Heart left ventricle (tissue), 16 donors: ENCODE measurements at regions not wholly inside any gene's neighbourhood (a gene's known extent, or its start where the extent isn't known, plus 50 kb on each side); places are given as distances from the start of the nearest gene placed in this dataset.

Experiments used
- ATAC-seq, 4 donors: fragments of 200-7000 bp; cut with Tn5 transposase; one replicate each; pipeline ENCODE4 v1.9.1; 2020 to 2022; ENCODE audit warnings: moderate library complexity in 4 of 4, mild to moderate bottlenecking in 3 of 4, moderate number of reproducible peaks in 1 of 4
- DNase-seq, 5 donors: peaks; one replicate each; pipeline ENCODE4 v3.0.0-alpha.2; 2020
- H3K27ac ChIP-seq, 12 donors: fragments of 200-600 bp; sonication (generic) in 4 of 12; one replicate each; pipeline versions ENCODE4 v1.5.0 to v1.8.0; 2016 to 2022; ENCODE audit warnings: mild to moderate bottlenecking in 2 of 12
- H3K27me3 ChIP-seq, 9 donors: fragments of 200-600 bp; sonication (generic) in 2 of 9; one replicate each; pipeline versions ENCODE4 v1.5.1 to v1.8.0; 2016 to 2022; ENCODE audit warnings: mild to moderate bottlenecking in 3 of 9
- H3K36me3 ChIP-seq, 9 donors: fragments of 200-600 bp; sonication (generic) in 2 of 9; one replicate each; pipeline versions ENCODE4 v1.5.0 to v1.8.0; 2018 to 2022; ENCODE audit warnings: mild to moderate bottlenecking in 2 of 9
- H3K4me1 ChIP-seq, 12 donors: fragments of 200-600 bp; sonication (generic) in 4 of 12; one replicate each; pipeline versions ENCODE4 v1.5.0 to v1.8.0; 2016 to 2022; ENCODE audit warnings: mild to moderate bottlenecking in 3 of 12
- H3K4me3 ChIP-seq, 12 donors: fragments of 200-600 bp; sonication (generic) in 4 of 12; one replicate each; pipeline versions ENCODE4 v1.5.0 to v1.8.0; 2017 to 2022; ENCODE audit warnings: mild to moderate bottlenecking in 9 of 12, moderate library complexity in 4 of 12
- H3K9me3 ChIP-seq, 12 donors: fragments of 200-600 bp; sonication (generic) in 4 of 12; one replicate each; pipeline versions ENCODE4 v1.5.0 to v1.8.0; 2016 to 2022; ENCODE audit warnings: mild to moderate bottlenecking in 1 of 12
- POLR2A ChIP-seq, 2 donors: fragments of 450-650 bp; IDR thresholded peaks; one replicate each; pipeline ENCODE4 v1.6.1; 2017; ENCODE audit warnings: antibody characterized with exemption in 2 of 2, mild to moderate bottlenecking in 2 of 2, moderate library complexity in 2 of 2
- WGBS, 4 donors: extraction: QIAGEN DNeasy Blood & Tissue Kit in 2 of 4; methylation state at CpG; one replicate each; pipeline versions ENCODE4 v1.1.5 to v1.1.7; 2013 to 2018; 5-methylcytosine and 5-hydroxymethylcytosine counted together
- intact Hi-C, 10 donors: fragments of 100-400 bp; cut with DNase I; formaldehyde crosslinking; loops; one replicate each; pipeline versions ENCODE4 v1.11.1 to v1.14.2; 2022
- TF ChIP-seq, protein P1 (sequence below), 12 donors: fragments of 200-600 bp; sonication (generic) in 4 of 12; IDR thresholded peaks; one replicate each; pipeline versions ENCODE4 v1.5.0 to v1.8.0; 2018 to 2022; ENCODE audit warnings: antibody characterized with exemption in 12 of 12, mild to moderate bottlenecking in 5 of 12
- donor health status: ischemic (EF 13 %, LVEDD 7.1; RV severe dilation, severe dysfunction).
- donor health status: healthy with polysubstance abuse.
- donor health status: DM: no; HTN: yes; CAD: no.
- donor health status: DM: no; HTN: no; CAD: no.
- donor health status: ischemic (EF 25% LVEDD 6.9; RV normal size, moderate dysfunction).
- donor health status: ischemic (EF 25% LVEDD 5.7; RV mildly dilated, moderate dysfunction).
- donor health status: healthy.
- donor health status: DM: yes; HTN: yes; CAD: no.
- donor health status: ischemic (EF 35%, LVEDD 5.7; RV mildly dilated, moderate dysfunction).
- donor health status: nonischemic (EF 11% LVEDD 7.7; RV severe dilation, severe dysfunction).
- donor health status: DM: yes; HTN: yes; CAD: no.
- donor health status: PGD.
- donor health status: ischemic (EF 29% LVEDD 5.4; RV normal size, mild dysfunction).
- donor health status: nonischemic (EF 23%, LVEDD 6.1; RV moderate dilation, normal function).

DNA sequence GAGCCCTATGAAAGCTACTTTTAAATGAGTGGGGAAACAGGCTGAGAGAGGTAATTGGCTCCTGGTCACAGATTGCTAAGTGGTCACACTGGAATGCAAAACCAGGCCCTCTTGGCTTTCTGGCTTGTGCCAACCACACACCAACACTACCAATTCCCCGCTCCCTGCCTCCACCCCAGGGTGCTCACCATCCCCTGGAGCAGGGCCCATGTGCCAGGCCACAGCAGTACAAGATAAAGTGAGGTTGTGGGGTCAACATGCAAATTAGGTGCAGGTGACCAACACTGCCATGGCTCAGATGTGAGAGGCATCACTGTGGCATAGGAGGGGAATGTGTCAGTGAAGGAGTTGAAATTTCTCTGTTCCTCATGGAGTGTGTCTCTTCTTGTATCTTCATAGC, 312.5 kb downstream of the MYCN start:
- no peak for TF ChIP-seq POLR2A (IDR thresholded peaks at IDR 0.05)
- TF ChIP-seq, protein P1, sequence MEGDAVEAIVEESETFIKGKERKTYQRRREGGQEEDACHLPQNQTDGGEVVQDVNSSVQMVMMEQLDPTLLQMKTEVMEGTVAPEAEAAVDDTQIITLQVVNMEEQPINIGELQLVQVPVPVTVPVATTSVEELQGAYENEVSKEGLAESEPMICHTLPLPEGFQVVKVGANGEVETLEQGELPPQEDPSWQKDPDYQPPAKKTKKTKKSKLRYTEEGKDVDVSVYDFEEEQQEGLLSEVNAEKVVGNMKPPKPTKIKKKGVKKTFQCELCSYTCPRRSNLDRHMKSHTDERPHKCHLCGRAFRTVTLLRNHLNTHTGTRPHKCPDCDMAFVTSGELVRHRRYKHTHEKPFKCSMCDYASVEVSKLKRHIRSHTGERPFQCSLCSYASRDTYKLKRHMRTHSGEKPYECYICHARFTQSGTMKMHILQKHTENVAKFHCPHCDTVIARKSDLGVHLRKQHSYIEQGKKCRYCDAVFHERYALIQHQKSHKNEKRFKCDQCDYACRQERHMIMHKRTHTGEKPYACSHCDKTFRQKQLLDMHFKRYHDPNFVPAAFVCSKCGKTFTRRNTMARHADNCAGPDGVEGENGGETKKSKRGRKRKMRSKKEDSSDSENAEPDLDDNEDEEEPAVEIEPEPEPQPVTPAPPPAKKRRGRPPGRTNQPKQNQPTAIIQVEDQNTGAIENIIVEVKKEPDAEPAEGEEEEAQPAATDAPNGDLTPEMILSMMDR (IDR thresholded peaks at IDR 0.05) = no peak
- H3K4me1 ChIP-seq = no peaks in the 10 kb centered on the region
- WGBS, 4 donors = 86 to 100% (median 94%) methylated on average over 1 of the region's 1 CpG
- ATAC-seq (no peak), DNase-seq (no peak)
- H3K4me3 ChIP-seq = no peak overlapping the region
- no peaks in the 10 kb centered on the region for H3K9me3 ChIP-seq
- no peaks in the 10 kb centered on the region for H3K36me3 ChIP-seq
- peaks cover 0 to 6% (median 0%) of the 10 kb centered on the region in 9 donors for H3K27me3 ChIP-seq
- no peak overlapping the region for H3K27ac ChIP-seq
- intact Hi-C loops = no loop called here

DNA sequence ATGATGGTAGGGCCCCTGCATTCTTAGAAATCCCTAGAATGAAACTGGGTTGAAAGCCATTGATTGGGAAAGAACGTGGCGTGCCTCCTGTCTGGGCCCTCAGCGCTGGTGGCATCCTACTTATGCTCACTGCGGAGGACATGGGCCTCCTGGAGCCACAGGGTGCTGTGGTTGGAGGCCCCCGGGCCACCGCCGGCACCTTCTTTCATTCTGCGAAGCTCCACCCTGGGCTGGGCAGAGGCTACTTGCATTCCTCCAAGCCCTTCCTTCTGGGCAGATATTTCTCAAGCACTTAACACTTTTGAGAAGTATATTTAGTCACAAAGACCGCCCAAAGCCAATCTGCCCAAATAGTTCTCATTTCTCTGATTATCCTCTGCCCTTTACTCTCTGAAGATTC, 311.9 kb downstream of the MYCN start:
- Histone ChIP-seq H3K27me3 (peaks cover 0 to 6% (median 0%) of the 10 kb centered on the region in 9 donors), H3K4me3 (no peak overlapping the region), H3K36me3 (no peaks in the 10 kb centered on the region), H3K9me3 (no peaks in the 10 kb centered on the region), H3K27ac (no peak overlapping the region), H3K4me1 (no peaks in the 10 kb centered on the region)
- intact Hi-C loops = no loop called here
- WGBS, 4 donors = 85 to 95% (median 87%) methylated on average over 9 of the region's 9 CpGs
- no peak for TF ChIP-seq POLR2A (IDR thresholded peaks at IDR 0.05)
- TF ChIP-seq, protein P1 (IDR thresholded peaks at IDR 0.05) = no peak
- ATAC-seq = no peak
- DNase-seq = no peak

DNA sequence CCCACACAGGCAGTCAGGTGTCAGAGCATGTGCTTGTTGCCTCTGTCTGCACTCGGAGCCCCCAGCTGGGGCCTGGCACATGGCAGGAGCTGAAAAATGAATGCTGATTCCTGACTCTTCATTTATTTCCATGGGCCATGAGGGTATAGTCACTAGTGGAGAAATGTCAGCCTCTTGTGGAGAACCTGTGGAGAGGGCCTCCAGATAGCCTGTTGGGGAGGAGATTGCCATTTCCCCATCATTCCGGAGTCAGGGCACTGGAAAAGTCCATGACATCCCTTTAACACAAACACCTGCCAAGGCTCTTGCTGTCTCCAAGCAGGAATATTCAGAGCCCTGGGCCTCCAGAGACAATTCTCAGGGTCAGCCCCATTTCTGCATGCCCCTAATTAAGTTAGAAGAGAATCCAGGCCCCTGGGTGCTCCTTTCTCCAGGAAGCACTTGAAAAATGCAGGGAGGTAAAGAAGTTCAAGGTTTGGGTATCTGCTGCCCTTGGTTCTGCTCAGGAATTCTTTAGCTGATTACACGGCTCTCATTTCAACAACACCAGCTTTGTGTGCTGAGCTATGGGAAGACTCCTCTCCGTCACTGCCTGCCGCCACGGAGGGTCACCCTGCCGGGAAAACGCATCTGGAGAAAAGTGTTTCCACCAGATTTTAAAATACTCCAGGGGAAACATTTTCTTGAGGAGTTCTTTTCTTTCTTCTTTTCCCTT, 311.3 kb downstream of the MYCN start:
- no peaks in the 10 kb centered on the region for H3K36me3 ChIP-seq
- 73 to 85% (median 75%) methylated on average over 8 of the region's 8 CpGs for WGBS, 4 donors
- H3K4me1 ChIP-seq = no peaks in the 10 kb centered on the region
- intact Hi-C loops = no loop called here
- ATAC-seq (no peak), DNase-seq (no peak)
- H3K9me3 ChIP-seq = no peaks in the 10 kb centered on the region
- peaks cover 0 to 6% (median 0%) of the 10 kb centered on the region in 9 donors for H3K27me3 ChIP-seq
- no peak overlapping the region for H3K27ac ChIP-seq
- no peak overlapping the region for H3K4me3 ChIP-seq
- TF ChIP-seq, protein P1 (IDR thresholded peaks at IDR 0.05) = no peak
- TF ChIP-seq POLR2A (IDR thresholded peaks at IDR 0.05) = no peak

DNA sequence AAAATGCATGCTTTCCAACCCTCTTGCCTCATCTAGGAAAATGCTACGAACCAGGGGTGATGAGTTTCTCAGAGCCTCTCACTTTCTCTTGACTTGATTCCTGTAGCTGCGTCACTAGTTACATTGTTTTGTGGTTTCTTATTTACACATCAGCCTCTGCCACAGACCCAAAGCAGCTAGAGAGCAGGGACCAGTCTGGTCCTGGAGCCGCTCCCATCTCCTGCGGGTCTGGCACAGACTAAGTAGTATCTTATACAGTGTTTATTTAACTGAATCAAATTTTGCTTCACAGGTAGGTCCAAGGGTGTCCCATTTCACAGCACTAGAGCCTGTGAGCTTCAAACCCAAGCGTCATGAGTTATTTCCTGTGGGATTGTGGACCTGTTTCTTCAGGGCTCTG, 310.5 kb downstream of the MYCN start:
- intact Hi-C loops = no loop called here

More for the DNA sequence above, 310.5 kb downstream of the MYCN start:
- TF ChIP-seq, protein P1 (IDR thresholded peaks at IDR 0.05) = no peak
- TF ChIP-seq POLR2A (IDR thresholded peaks at IDR 0.05) = no peak
- no peaks in the 10 kb centered on the region for H3K36me3 ChIP-seq
- peaks cover 0 to 6% (median 0%) of the 10 kb centered on the region in 9 donors for H3K27me3 ChIP-seq
- no peaks in the 10 kb centered on the region for H3K9me3 ChIP-seq
- ATAC-seq = no peak
- no peak overlapping the region for H3K4me3 ChIP-seq
- H3K27ac ChIP-seq = no peak overlapping the region
- no peaks in the 10 kb centered on the region for H3K4me1 ChIP-seq
- WGBS, 4 donors = 88 to 91% (median 89%) methylated on average over 5 of the region's 5 CpGs
- DNase-seq = no peak
